HG03066 (cell line): ENCODE measurements at regions not wholly inside any gene's neighbourhood (a gene's known extent, or its start where the extent isn't known, plus 50 kb on each side); places are given as distances from the start of the nearest gene placed in this dataset.
"Not testable (repeated sequence)": the region's sequence is repeated elsewhere in the genome, so short reads cannot be mapped to it uniquely, and the experiment has no call there.

Experiments used
- ATAC-seq: cut with Tn5 transposase; IDR thresholded peaks from one replicate; pipeline ENCODE4 v1.9.1; 2021; ENCODE audit warnings: low read depth; ENCODE audit not compliant: unreplicated experiment

DNA sequence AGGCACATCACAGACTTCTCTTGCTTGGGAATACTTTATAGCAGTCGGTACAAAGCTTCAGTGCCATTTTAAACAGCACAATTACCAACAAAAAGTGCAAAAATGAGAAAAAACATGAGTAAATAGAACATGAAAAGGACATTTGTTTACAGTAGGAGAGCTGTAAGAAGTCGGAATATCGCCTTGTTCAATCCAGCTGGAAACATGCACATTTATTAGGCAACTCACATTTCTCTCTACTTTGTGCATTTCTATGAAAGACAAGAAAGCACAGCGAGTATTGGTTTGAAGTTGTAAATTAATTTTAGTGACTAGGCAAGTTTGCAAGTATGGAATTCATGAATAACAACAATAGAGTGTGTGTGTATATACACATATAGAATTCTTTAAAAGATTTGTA lies 484.7 kb downstream of the DACH1 start:
- no peak for ATAC-seq

DNA sequence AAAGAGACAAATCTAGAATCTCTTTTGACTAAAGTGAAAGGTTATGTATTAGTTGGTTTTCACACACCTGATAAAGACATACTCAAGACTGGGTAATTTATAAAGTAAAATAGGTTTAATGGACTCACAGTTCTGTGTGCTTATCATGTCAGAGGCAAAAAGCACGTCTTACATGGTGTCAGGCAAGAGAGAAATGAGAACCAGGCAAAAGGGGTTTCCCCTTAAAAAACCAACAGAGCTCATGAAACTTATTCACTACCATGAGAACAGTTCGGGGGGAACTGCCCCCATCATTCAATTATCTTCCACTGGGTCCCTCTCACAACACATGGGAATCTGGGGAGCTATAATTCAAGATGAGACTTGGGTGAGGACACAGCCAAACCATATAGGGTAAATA lies 486.8 kb downstream of the DACH1 start:
- ATAC-seq, result no peak

DNA sequence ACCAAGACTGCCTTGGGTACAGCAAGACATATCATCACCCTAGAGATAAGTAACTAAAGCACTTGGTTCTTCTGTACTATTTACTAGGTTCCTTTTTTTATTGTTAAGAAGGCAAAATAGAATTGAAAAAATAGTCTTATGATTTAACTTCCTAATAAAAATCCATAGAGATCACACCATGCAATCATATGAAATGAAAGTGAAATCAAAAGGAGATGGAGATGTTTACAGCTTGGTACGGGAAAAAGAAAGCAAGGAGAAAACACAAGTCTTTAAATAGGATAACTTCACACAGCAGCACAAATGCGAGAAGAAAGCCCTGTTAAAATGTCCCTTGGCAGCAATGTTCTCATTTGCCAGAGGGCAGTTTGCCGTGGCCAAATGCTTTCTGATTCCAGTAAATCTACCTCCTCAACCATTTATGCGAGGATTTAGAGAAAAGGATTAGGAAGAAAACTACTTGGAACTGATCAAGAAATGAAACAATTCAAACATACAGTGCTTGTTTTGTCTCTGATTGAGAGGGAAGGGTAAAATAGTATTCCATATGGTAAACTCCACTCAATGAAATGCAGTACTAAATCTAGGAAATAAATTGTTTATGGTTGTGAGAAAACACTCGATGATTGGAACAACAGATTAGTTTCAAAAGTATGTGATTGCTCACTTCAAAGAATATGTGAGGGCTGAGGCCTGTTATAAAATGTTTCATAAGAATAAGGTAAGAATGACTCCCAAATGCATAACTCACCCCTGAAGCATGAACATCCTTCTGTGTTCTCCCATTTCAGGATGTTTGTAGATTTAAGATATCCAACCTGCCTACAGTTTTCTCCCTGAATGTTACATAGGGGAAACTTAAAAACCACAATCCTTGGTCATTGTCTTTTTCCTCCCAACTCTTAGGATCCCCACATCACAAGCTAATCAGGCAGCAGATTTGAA lies 487.8 kb downstream of the DACH1 start:
- no peak for ATAC-seq

DNA sequence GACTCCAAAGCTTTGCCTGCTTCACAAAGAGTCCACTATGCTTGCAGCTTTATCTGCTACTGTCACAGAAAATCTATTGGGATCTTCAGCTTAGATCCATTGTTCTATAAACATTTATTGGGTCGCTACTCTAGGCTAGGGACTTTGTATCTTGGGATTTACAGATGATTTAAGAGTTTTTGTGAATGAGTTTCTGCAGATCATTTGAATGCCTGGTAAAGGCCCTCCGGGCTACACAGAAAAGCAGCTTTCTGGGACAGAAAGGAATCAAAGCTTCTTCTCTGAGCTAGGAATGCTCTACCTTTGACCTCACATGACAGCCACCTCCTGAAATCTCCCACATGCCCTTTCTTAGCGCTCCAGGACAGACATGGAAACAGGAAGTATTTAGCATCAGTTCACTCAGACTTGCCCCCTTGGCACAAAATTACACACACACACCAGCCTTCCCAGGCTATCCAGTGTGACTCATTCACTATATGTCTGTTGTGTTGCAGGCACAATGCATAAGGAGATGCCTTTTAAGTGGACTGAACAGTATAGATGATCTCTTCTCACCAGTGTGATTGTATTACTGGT lies 492.4 kb downstream of the DACH1 start:
- no peak for ATAC-seq

DNA sequence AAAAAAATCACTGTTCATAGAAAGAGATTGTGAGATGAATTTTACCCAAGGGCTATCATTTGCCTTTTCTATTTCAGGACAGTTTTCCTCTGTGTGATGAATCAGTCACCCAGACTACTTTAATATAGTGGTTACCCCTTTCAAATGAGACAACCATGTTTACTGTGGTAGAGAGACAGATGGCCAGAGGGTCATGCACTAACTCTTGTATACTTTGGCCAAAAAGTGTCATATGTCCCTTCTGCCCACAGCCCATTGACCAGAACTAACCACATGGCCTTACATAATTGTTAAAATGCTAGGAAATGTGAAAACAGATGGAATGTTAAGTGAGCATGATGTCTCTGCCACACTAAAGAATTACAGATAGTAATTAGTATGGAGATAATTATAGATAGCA lies 498.7 kb downstream of the DACH1 start:
- ATAC-seq, result no peak

DNA sequence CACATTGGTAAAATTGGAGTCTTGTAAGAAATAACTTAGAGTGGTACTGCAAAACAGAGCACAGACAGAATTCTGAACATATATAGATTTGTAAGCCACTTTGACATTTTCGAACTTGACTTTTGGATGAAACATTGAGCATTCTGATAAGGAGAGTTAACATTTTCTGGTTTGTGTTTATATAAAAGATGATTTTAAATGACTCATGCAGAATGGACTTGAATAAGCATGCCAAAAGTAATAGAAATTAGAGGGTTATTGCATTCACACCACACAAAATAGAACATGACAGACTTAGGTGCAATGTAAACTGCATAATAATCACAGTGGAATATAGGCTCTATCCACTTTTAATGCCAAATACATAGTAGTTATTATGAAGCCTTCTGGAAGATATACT lies 507.0 kb downstream of the DACH1 start:
- ATAC-seq, result no peak

DNA sequence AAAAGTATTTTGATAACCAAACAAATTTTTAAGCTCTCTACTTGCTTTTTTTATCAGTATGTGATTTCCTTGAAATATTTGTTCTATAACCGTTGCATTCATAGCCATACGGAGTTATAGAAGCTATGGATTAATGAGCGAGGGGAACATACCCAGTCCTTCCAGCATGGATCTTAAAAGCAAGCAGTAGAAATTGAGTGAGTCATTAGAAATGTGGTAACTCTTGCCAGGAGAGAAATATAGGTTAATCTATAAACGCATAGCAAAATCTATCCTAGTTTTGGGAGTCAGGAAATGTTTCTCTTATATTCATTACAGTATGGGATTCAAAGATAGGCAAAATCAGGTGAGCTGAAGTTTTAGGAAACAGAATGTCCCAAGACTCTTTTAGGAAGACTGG lies 507.4 kb downstream of the DACH1 start:
- ATAC-seq, result no peak

DNA sequence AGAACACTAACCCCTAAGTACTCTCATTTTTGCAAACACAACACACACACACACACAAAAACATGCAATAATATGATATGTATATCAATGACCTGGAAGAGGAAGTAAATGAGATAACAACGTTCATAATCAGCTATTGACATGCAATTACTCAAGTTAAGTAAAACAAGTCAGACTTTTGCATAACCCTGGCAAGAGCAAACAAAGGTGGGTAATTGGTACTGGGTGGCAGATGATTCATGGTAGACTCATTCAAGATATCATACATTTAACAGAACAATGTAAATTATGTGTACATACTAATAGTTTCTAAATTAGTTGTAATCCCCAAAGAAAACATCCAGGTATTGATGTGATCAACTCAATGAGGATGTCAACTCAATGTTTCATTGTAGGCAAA lies 508.8 kb downstream of the DACH1 start:
- ATAC-seq, result no peak

DNA sequence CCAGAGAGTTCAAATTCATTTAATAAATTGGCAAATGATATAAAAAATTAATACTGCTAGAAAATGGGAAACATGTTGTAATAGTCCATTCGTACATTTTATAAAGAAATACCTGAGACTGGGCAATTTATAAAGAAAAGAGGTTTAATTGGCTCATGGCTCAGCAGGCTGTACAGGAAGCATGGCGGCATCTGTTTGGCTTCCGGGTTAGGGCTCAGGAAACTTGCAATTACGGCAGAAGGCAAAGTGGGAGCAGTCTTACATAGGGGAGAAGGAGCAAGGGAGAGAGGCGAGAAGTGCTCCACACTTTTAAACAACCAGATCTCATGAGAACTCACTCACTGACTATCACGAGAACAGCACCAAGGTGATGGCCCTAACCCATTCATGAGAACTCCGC lies 512.0 kb downstream of the DACH1 start:
- ATAC-seq, result no peak

DNA sequence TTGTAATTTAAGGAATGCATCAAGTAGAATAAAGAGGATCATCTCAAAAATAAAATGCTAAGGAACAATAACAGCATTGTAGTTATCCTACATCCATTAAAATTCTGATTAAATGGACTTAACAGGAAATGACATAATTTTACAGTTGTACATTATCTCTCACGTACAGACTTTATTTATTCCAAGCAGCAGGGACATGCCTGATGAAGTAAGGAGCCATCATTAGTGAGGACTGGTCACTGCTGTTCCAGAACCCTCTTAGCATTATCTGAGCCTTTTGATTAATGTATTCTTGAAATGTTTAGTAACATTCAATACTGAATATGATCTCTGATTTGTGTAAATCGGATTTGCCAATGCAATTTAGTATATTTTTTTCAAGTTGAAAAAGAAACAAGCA lies 516.1 kb downstream of the DACH1 start:
- no peak for ATAC-seq

DNA sequence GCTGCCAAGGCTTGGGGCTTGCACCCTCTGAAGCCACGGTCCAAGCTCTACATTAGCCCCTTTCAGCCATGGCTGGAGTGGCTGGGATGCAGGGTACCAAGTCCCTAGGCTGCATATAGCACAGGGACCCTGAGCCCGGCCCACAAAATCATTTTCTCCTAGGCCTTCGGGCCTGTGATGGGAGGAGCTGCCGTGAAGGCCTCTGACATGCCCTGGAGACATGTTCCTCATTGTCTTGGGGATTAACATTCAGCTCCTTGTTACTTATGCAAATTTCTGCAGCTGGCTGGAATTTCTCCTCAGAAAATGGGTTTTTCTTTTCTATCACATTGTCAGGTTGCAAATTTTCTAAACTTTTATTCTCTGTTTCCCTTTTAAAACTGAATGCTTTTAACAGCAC lies 521.1 kb downstream of the DACH1 start:
- ATAC-seq, result not testable (repeated sequence)

DNA sequence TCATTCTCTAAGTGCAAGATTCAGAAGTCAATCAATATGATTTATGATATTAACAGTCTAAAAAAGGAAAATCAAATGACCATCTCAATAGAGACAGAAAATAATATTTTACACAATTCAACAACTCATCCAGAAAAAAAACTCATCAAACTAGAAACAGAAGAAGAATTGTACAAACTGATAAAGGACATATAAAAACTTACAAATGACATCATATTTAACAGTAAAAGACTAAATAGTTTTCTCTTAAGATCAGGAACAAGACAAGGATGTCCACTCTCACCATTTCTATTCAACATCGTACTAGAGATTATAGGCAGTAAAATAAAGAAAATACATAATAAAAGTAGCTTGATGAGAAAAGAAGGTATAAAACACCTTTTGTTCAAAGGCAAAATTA lies 527.3 kb downstream of the DACH1 start:
- ATAC-seq, result no peak

DNA sequence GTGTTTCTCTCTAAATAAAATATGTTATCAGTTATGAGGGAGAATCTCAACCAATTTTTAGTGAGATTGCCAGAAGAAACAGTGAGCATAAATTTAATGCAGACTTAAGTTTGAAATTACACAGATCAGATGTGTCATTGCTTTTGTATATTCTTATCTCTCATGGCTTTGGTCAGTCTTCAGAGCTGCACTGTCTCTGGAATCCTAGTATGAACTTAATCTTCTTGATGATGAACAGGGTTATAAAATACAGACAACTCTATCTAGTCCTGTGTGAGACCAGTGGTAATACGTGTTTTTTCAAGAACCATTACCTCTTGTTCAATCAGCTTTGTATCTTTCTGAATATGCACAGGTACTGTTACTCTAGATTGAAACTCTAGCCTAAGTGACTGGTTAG lies 528.0 kb downstream of the DACH1 start:
- ATAC-seq, result no peak

DNA sequence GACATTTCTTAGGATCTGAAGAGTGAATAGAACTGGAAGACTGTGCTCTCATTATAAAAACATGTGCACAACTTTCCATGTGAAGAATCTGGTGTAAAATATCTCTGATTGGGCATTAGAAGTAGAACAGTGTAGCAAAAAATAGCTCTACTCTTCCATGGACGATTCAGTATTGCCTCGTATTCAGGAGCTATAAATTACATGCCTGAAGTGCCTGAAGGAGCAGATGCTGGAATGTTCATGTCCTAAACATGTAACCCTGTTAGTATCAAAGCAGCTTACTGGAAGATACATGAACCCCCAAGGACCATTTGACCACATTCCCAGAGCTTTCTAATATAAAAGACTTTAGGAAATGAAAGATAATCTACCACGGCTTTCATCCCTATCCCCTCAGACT lies 528.9 kb downstream of the DACH1 start:
- ATAC-seq, result no peak

DNA sequence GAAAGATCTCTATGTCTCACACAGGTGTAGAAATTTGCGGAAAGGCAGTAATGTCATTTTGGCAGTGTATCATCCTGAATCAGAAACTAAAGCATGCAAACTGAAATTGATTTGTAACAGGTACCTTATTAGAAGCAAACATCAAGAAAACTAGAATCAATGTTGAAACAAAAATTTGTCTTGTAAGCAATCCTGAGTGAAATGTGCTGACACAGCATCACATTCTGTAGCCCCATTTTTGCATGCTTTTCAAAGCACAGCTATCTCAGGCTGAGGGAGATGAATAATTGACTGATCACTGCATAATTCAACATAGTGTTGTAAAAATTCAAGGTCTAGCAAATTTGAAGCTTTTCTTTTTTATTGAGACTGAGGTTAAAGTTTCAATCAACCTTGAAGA lies 539.7 kb downstream of the DACH1 start:
- ATAC-seq, result no peak

DNA sequence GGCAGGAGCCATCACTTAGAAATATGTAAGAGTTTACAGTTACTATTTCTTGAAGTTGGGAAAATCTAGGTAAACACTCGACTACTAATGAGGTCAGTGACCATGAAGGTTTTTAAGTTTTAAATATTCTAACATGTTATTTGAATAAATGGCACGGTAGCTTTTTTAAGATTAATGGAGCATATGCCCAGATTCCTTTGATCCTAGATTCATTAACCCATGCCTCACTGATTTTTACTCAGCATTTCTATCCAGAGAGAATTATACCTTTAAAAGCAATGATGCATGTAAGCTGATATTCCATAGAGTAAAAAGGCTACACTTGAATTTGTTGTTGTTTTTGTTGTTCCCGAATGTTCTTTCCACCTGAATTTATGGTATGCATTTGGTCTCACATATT lies 541.4 kb downstream of the DACH1 start:
- no peak for ATAC-seq

DNA sequence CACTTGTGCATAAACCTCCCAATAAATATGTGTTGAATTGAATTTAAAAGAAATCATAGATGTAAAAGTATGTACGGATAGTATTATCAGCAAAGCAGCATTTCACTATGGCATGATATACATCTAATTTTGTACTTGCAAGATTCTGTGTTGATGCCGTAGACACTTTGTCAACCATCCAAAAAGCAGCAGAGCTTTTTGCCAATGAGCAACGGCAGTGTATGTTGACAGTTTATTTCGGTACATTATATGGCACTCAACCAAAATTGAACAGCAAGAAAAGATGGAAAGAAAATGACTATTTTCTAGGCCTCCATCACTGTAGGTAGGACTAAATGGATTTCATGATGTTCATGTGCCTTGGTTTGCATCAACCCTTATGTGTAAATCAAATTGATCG lies 543.7 kb downstream of the DACH1 start:
- ATAC-seq, result no peak

DNA sequence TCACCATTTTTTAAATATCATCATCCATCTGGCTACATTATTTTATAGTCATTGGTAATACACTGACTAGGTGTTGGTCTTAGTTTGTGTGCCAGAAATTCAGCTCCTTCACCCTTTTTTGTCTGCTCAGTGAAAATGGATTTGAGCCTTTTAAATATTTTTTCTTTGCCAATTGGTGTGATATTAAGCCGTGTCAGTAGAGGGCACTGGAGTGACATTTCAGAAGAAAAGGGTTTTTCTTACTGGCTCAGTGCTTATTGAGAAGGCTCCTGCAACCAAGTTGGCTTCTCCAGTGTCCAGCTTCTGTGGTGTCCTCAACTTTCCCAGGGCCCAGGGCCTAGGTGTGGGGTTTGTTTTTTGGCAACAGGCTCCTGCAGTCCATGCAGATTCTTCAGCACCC lies 546.6 kb downstream of the DACH1 start:
- no peak for ATAC-seq

DNA sequence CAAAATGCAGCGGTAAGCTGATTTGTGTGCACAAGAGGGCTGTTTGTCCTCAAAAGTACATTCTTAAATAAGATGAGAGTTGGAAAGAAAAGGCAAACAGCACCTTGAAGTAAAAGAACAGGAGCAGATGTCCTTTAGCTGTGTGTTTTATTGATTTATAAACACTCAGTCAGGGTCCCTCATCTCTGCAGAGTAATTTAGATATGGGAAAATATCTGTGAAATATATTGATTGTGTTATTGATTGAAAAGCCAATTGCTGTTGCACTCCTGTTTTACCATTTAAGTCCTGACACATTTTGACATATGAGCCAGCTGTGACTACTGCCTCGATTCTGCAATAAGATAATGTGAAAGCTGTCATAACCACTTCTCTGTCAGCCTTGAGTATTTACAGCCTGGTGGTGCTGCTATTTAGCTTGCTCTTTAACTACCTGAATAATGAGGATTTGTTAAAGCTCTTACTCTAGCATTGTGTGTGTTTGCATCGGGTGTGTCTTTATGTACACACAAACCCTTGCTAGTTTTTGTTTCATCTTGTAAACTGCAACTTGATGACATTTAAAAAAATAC lies 550.1 kb downstream of the DACH1 start:
- no peak for ATAC-seq

DNA sequence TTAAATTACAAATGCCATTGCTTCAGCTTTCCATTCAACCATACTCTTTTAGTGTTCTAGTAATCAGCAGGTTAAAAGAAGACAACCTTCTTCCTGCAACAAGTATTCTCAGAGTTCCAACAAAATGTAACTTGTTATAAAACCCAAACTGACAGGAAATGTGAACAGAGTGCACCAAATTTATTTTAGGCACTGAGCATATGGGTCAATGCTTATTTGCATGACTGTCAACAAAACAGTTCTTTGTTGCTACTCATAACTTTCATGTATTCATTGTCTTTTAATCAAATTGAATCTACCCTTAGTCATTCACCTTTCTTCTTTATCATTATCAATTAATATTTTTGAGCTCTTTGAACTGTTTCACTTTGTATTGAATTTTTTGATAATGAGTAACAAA lies 554.1 kb downstream of the DACH1 start:
- ATAC-seq, result no peak

DNA sequence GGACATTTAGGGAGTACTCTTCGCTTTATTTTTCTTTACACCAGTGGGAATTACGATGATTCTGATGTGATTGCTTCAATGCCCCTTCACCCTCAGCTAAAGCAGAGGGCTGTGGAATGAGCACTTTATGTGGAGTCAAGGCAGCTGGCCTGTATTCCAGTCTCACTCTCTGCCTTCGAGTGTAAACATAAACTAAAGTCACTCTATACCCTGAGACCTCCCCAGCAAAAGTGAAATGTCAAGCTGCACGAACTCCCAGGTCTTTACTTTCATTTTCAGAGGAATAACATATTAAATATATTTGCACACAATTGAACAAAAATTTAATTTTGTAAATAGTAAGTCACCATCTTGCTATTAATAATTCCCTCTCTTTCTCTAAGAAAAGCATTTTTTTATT lies 557.1 kb downstream of the DACH1 start:
- no peak for ATAC-seq

DNA sequence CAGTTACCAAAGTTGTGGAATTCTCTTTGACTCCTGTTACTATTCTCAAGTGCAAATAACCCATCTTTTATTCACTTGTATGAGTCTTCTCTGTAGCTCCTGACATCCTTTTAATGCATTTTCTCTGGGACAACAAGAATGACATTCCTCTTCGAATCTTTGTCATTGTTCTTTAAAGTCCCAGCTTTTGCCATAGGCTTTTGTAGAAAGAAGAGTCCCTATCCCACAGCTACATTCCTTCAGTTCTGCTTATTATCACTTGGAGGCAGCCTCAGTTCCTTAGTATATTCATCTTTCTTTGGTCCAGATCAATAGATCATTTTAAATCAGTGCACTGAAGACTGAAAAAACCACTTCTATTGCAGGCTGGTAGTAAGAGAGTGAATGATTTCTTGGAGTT lies 560.2 kb downstream of the DACH1 start:
- ATAC-seq, result no peak
